ENCODE measurements at regions not wholly inside any gene's neighbourhood (a gene's known extent, or its start where the extent isn't known, plus 50 kb on each side); places are given as distances from the start of the nearest gene placed in this dataset.
A peak's percentile ranks its signal among the peaks of the same experiment; 100 is the strongest.
"Not testable (repeated sequence)": the region's sequence is repeated elsewhere in the genome, so short reads cannot be mapped to it uniquely, and the experiment has no call there.

DNA sequence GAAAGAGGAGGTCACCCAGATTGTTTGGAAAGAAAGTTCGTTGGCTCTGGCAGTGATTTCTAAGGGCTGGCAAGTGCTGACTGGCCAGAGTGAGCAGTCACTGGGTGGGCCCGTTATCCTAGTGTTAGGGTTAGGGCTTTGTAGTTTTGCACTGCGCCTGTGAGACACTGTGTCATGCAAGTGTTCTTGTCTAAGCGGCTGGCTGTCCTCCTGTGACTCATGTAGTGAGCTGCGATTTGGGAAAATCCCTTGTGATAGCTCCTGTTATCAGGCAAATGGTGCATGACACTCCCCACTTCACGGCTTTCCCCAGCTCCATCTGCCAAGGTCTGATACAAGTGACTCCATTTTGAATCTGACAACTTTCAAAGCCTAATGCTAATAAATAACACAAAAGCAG lies 526.0 kb upstream of the ADAMTS16 start:
- Mint-ChIP-seq H3K27ac (ENCODE audit: unreplicated experiment) (peak overlapping the region; percentile 51), H3K36me3 (ENCODE audit: low read depth) (peaks cover 7% of the 10 kb centered on the region), H3K4me1 (peaks cover 6% of the 10 kb centered on the region), H3K9me3 (peaks cover 3% of the 10 kb centered on the region), H3K4me3 (peak overlapping the region; percentile 14), H3K27me3 (ENCODE audit: low read depth) (no peaks in the 10 kb centered on the region)
- no peak for DNase-seq (ENCODE audit: low read depth, low spot score)
- TF ChIP-seq, protein P1, sequence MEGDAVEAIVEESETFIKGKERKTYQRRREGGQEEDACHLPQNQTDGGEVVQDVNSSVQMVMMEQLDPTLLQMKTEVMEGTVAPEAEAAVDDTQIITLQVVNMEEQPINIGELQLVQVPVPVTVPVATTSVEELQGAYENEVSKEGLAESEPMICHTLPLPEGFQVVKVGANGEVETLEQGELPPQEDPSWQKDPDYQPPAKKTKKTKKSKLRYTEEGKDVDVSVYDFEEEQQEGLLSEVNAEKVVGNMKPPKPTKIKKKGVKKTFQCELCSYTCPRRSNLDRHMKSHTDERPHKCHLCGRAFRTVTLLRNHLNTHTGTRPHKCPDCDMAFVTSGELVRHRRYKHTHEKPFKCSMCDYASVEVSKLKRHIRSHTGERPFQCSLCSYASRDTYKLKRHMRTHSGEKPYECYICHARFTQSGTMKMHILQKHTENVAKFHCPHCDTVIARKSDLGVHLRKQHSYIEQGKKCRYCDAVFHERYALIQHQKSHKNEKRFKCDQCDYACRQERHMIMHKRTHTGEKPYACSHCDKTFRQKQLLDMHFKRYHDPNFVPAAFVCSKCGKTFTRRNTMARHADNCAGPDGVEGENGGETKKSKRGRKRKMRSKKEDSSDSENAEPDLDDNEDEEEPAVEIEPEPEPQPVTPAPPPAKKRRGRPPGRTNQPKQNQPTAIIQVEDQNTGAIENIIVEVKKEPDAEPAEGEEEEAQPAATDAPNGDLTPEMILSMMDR (conservative IDR thresholded peaks at IDR 0.05) = no peak

GRCh38 chr5:4615369-4615768 lies 524.8 kb upstream of the ADAMTS16 start:
- H3K27ac Mint-ChIP-seq (ENCODE audit: unreplicated experiment) = peak overlapping the region; percentile 93
- not testable (repeated sequence) for H3K27me3 Mint-ChIP-seq (ENCODE audit: low read depth)

GRCh38 chr5:4625206-4625896 lies 514.8 kb upstream of the ADAMTS16 start:
- peaks cover 14% of the 10 kb centered on the region for H3K4me1 Mint-ChIP-seq

More at GRCh38 chr5:4615369-4615768, 524.8 kb upstream of the ADAMTS16 start:
- DNase-seq (ENCODE audit: low read depth, low spot score); H3K9me3 Mint-ChIP-seq; H3K36me3 Mint-ChIP-seq (ENCODE audit: low read depth); H3K4me1 Mint-ChIP-seq: not testable (repeated sequence)
- peak overlapping the region; percentile 84 for H3K4me3 Mint-ChIP-seq

DNA sequence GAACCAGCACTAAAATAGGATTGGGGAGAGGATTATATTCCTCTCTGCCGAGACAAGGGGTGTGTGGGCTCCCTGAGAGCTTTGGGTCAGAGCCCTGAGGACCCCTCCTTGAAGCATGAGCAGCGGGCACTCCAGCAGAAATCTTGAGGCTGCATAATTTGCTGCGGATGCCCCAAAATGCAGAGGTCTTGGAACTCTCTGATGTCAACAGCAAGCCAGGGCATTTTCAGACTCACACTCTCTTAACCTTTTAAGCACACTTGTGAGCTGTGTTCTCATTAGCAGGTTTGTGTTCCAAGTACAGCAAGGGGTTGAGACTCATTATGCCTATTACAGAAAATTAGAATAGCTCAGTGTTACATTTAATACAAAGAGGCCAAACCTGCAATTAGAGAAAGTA lies 513.0 kb upstream of the ADAMTS16 start:
- Mint-ChIP-seq H3K27ac (ENCODE audit: unreplicated experiment) (no peak overlapping the region), H3K27me3 (ENCODE audit: low read depth) (peaks cover 12% of the 10 kb centered on the region), H3K4me1 (peaks cover 14% of the 10 kb centered on the region), H3K4me3 (no peak overlapping the region), H3K9me3 (peaks cover 10% of the 10 kb centered on the region), H3K36me3 (ENCODE audit: low read depth) (peaks cover 10% of the 10 kb centered on the region)
- DNase-seq (ENCODE audit: low read depth, low spot score) = no peak
- TF ChIP-seq, protein P1 (conservative IDR thresholded peaks at IDR 0.05) = no peak

More at GRCh38 chr5:4625206-4625896, 514.8 kb upstream of the ADAMTS16 start:
- TF ChIP-seq, protein P1 (conservative IDR thresholded peaks at IDR 0.05) = no peak
- H3K4me3 Mint-ChIP-seq = no peak overlapping the region
- peaks cover 10% of the 10 kb centered on the region for H3K36me3 Mint-ChIP-seq (ENCODE audit: low read depth)
- no peak for DNase-seq (ENCODE audit: low read depth, low spot score)
- peaks cover 10% of the 10 kb centered on the region for H3K9me3 Mint-ChIP-seq
- no peak overlapping the region for H3K27ac Mint-ChIP-seq (ENCODE audit: unreplicated experiment)
- H3K27me3 Mint-ChIP-seq (ENCODE audit: low read depth) = peaks cover 5% of the 10 kb centered on the region

- peaks cover 11% of the 10 kb centered on the region for H3K4me1 Mint-ChIP-seq
- TF ChIP-seq, protein P1 (conservative IDR thresholded peaks at IDR 0.05) = no peak
- peaks cover 10% of the 10 kb centered on the region for H3K36me3 Mint-ChIP-seq (ENCODE audit: low read depth)
- no peak overlapping the region for H3K27ac Mint-ChIP-seq (ENCODE audit: unreplicated experiment)
- H3K4me3 Mint-ChIP-seq = no peak overlapping the region
- DNase-seq (ENCODE audit: low read depth, low spot score) = no peak
- peaks cover 12% of the 10 kb centered on the region for H3K27me3 Mint-ChIP-seq (ENCODE audit: low read depth)
- peaks cover 10% of the 10 kb centered on the region for H3K9me3 Mint-ChIP-seq
Observed at GRCh38 chr5:4627929-4628328, 512.2 kb upstream of the ADAMTS16 start.

DNA sequence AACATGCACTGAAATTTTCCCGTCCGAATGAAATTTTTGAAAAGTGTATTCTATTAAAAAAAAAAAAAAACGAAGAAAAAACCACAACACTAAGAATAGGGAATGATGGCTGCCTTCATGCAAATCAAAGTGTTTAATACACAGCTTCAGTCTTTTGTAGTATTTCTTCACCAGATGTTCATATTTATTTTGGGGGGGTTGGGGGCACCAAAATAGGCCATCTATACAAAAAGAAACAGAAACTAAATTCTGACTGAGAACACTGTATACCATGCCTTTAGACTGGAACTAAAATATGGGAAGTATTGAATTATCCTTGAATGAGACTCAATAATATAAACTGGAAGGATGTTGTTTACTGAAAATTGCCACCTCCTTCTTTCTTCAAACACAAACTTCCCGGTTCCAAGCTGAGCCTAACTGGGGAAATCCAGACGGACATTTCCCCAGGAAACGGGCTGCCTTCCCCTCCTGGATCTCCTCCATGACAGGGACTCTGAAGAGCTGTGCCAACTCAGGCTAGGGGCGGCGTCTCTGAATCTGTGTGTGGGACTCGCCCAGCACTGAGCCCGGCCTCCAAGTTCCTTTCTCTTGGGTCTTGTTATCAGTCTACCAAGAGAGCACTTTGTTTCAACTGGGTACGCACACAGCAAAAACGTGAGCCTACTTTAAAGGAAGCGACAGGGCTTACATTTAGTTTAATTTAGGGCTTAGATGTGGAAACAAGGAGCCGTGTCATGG lies 511.3 kb upstream of the ADAMTS16 start:
- TF ChIP-seq, protein P1 (conservative IDR thresholded peaks at IDR 0.05) = no peak
- no peak for DNase-seq (ENCODE audit: low read depth, low spot score)
- Mint-ChIP-seq H3K9me3 (peaks cover 6% of the 10 kb centered on the region), H3K36me3 (ENCODE audit: low read depth) (peaks cover 6% of the 10 kb centered on the region), H3K27ac (ENCODE audit: unreplicated experiment) (no peak overlapping the region), H3K27me3 (ENCODE audit: low read depth) (peaks cover 20% of the 10 kb centered on the region), H3K4me3 (no peak overlapping the region), H3K4me1 (peaks cover 11% of the 10 kb centered on the region)

All from neural crest cell (in vitro differentiated cells).